Panc1 (cell line): ENCODE measurements at regions not wholly inside any gene's neighbourhood (a gene's known extent, or its start where the extent isn't known, plus 50 kb on each side); places are given as distances from the start of the nearest gene placed in this dataset.

ENCODE experiments used
- ATAC-seq: fragments of 200-7000 bp; cut with Tn5 transposase; 2 replicates; pipeline ENCODE4 v1.9.1; 2020; ENCODE audit warnings: mild to moderate bottlenecking, moderate library complexity
- BruUV-seq: library from RNA; stranded (reverse); fragments of 400-500 nt; replicated peaks from 2 replicates; lab custom pipeline; 2021; lab: Mats Ljungman, UMichigan
- CTCF ChIA-PET: fragments of 300-600 bp; sonication (Branson Sonifier 250); formaldehyde crosslinking; loops from one replicate; lab custom pipeline; 2022; ENCODE audit warnings: antibody characterized with exemption; lab: Charles Lee
- POLR2A ChIA-PET: fragments of 300-600 bp; sonication (Branson Sonifier 250); formaldehyde crosslinking; loops from one replicate; lab custom pipeline; 2022; ENCODE audit warnings: antibody characterized with exemption; lab: Charles Lee
- DNase-seq: peaks from one replicate; pipeline ENCODE4 v3.0.0-alpha.2; 2010; ENCODE audit warnings: low read depth, low spot score
- H3K27ac ChIP-seq: 2 replicates; pipeline ENCODE4 v1.5.1; 2011; ENCODE audit warnings: mild to moderate bottlenecking, low read length, inconsistent platforms
- H3K27me3 ChIP-seq: fragments of 200-500 bp; sonication (Bioruptor generic); 2 replicates; pipeline ENCODE4 v1.6.0; 2014; ENCODE audit warnings: low read length, inconsistent platforms; ENCODE audit not compliant: control insufficient read depth, insufficient read depth
- H3K36me3 ChIP-seq: fragments of 200-500 bp; sonication (Bioruptor generic); 2 replicates; pipeline ENCODE4 v1.5.1; 2014; ENCODE audit warnings: inconsistent platforms, mild to moderate bottlenecking, low read length, moderate library complexity; ENCODE audit not compliant: control insufficient read depth, insufficient read depth
- H3K4me1 ChIP-seq: 2 replicates; pipeline ENCODE4 v1.5.1; 2011; ENCODE audit warnings: inconsistent platforms, mild to moderate bottlenecking, low read length, moderate library complexity; ENCODE audit not compliant: control insufficient read depth, insufficient read depth
- H3K4me3 ChIP-seq, 2 experiments: 2 replicates each; pipeline ENCODE4 v1.5.1; 2011 to 2012; ENCODE audit warnings: low read depth in 2 of 2, low read length in 2 of 2, mild to moderate bottlenecking in 2 of 2, inconsistent platforms in 1 of 2, moderate library complexity in 1 of 2
- H3K9me3 ChIP-seq: fragments of 200-500 bp; sonication (Bioruptor generic); 2 replicates; pipeline ENCODE4 v1.5.1; 2014; ENCODE audit warnings: low read depth, mild to moderate bottlenecking, inconsistent platforms, low read length, moderate library complexity; ENCODE audit not compliant: control insufficient read depth, insufficient read depth
- CTCF ChIP-seq: fragments of 450-650 bp; IDR thresholded peaks from 2 replicates; pipeline ENCODE4 v1.5.1; 2017; ENCODE audit warnings: mild to moderate bottlenecking
- POLR2AphosphoS5 ChIP-seq: IDR thresholded peaks from 2 replicates; pipeline ENCODE4 v1.6.1; 2012; ENCODE audit warnings: mild to moderate bottlenecking, low read depth, low read length, moderate library complexity
- REST ChIP-seq, 2 experiments: IDR thresholded peaks; 2 replicates each; pipeline ENCODE4 v1.6.1; 2011 to 2012; ENCODE audit warnings: low read depth in 2 of 2, control low read depth in 1 of 2, low read length in 1 of 2, mild to moderate bottlenecking in 1 of 2, moderate library complexity in 1 of 2; ENCODE audit not compliant: insufficient read depth in 1 of 2
- SIN3A ChIP-seq: IDR thresholded peaks from 2 replicates; pipeline ENCODE4 v1.6.1; 2012; ENCODE audit warnings: low read depth, mild to moderate bottlenecking, low read length, moderate library complexity, borderline replicate concordance; ENCODE audit not compliant: insufficient read depth
- TCF7L2 ChIP-seq: IDR thresholded peaks from 2 replicates; pipeline ENCODE4 v1.6.1; 2011; ENCODE audit warnings: mild to moderate bottlenecking, low read depth, low read length, inconsistent platforms
- in situ Hi-C: cut with HindIII; loops from 2 replicates; pipeline ENCODE4 v1.10.0; 2016; ENCODE audit warnings: low sequenced_read_pairs, low pct_unique_long_range_greater_than_20kb
- intact Hi-C: fragments of 100-400 bp; cut with micrococcal nuclease; formaldehyde crosslinking; loops from one replicate; pipeline ENCODE4 v1.10.0; 2022; ENCODE audit not compliant: unreplicated experiment

- no peak overlapping the region for H3K4me3 ChIP-seq
- ChIA-PET CTCF (no interaction called here), POLR2A (no interaction called here)
- no peak for TF ChIP-seq POLR2AphosphoS5
- no peak for ATAC-seq
- H3K9me3 ChIP-seq: peaks cover 4% of the 10 kb centered on the region; the same call in 1 of the 2 replicates
- in situ Hi-C loops (no loop called here), intact Hi-C loops (no loop called here)
- no peak for DNase-seq
- no peak overlapping the region for H3K27ac ChIP-seq
- no peaks in the 10 kb centered on the region for H3K36me3 ChIP-seq
- H3K4me1 ChIP-seq: no peaks in the 10 kb centered on the region
- no peaks in the 10 kb centered on the region for H3K27me3 ChIP-seq
- BruUV-seq: no TSS peak
Measured at GRCh38 chr5:153308282-153308681, 182.2 kb upstream of the GRIA1 start.

GRCh38 chr5:153318556-153318955 lies 171.9 kb upstream of the GRIA1 start:
- no peaks in the 10 kb centered on the region for H3K27me3 ChIP-seq
- H3K9me3 ChIP-seq: no peaks in the 10 kb centered on the region
- intact Hi-C loops: no loop called here
- ATAC-seq: no peak
- H3K36me3 ChIP-seq: no peaks in the 10 kb centered on the region
- H3K27ac ChIP-seq: no peak overlapping the region
- H3K4me1 ChIP-seq: no peaks in the 10 kb centered on the region
- H3K4me3 ChIP-seq: no peak overlapping the region
- CTCF ChIA-PET: no interaction called here
- in situ Hi-C loops: no loop called here
- no TSS peak for BruUV-seq
- no peak for DNase-seq
- TF ChIP-seq REST (IDR thresholded peaks at IDR 0.05; ENCODE audit: insufficient read depth in 1 of 2, low read depth in 2 of 2, low read length in 1 of 2) (no peak), CTCF (no peak), TCF7L2 (no peak), SIN3A (no peak), POLR2AphosphoS5 (no peak)
- POLR2A ChIA-PET: no interaction called here

GRCh38 chr5:153321478-153321877 lies 169.0 kb upstream of the GRIA1 start:
- no TSS peak for BruUV-seq
- no peaks in the 10 kb centered on the region for H3K27me3 ChIP-seq

More at GRCh38 chr5:153321478-153321877, 169.0 kb upstream of the GRIA1 start:
- in situ Hi-C loops: no loop called here
- POLR2A ChIA-PET: no interaction called here
- CTCF ChIA-PET: no interaction called here
- Histone ChIP-seq H3K27ac (no peak overlapping the region), H3K36me3 (no peaks in the 10 kb centered on the region), H3K4me3 (no peak overlapping the region), H3K9me3 (no peaks in the 10 kb centered on the region), H3K4me1 (no peaks in the 10 kb centered on the region)
- ATAC-seq (no peak), DNase-seq (no peak)
- TF ChIP-seq POLR2AphosphoS5: no peak
- TF ChIP-seq SIN3A: no peak
- no peak for TF ChIP-seq REST (IDR thresholded peaks at IDR 0.05; ENCODE audit: insufficient read depth in 1 of 2, low read depth in 2 of 2, low read length in 1 of 2)
- TF ChIP-seq TCF7L2: no peak
- no peak for TF ChIP-seq CTCF
- intact Hi-C loops: no loop called here
